ENCODE measurements at regions not wholly inside any gene's neighbourhood (a gene's known extent, or its start where the extent isn't known, plus 50 kb on each side); places are given as distances from the start of the nearest gene placed in this dataset.

DNA sequence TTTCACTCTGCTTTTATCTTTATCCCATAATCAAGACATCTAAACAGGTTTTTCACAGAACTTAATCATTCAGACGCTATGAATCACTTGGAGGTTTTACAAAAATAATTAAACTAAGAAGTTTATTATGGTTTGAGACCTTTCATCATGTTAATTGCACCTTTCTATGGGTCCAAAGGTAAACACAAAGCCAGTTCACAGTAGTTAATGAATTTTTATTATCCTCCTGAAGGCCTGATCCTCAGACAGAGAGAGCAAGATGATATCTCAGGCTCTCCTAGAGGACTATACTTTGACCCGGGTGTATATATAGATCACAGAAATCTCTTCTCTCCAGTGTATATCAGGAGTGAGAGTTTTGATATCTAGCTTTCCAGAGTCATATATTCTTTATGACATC, 1044.3 kb upstream of the RAG2 start:
- WGBS, 5 donors: 49 to 76% (median 61%) methylated on average over 2 of the region's 2 CpGs
- TF ChIP-seq POLR2A (IDR thresholded peaks at IDR 0.05): no peak
- TF ChIP-seq CTCF (IDR thresholded peaks at IDR 0.05 in 8 of 11, conservative IDR thresholded peaks at IDR 0.05 in 3 of 11): no peak
- no peak for TF ChIP-seq POLR2AphosphoS5 (IDR thresholded peaks at IDR 0.05)
- DNase-seq: no peak
- intact Hi-C loops (cut with DNase I; ENCODE audit: low total_unique reads): no loop called here
- no peaks in the 10 kb centered on the region for H3K27me3 ChIP-seq (replicated peaks in 1 of 7)
- no peak overlapping the region for H3K27ac ChIP-seq
- H3K4me1 ChIP-seq: no peaks in the 10 kb centered on the region
- no peaks in the 10 kb centered on the region for H3K36me3 ChIP-seq
- H3K4me3 ChIP-seq: no peak overlapping the region
- H3K9me3 ChIP-seq: peaks cover 0 to 12% (median 0%) of the 10 kb centered on the region in 8 donors

- Histone ChIP-seq H3K9me3 (peaks cover 0 to 13% (median 0%) of the 10 kb centered on the region in 8 donors), H3K27ac (no peak overlapping the region), H3K4me3 (no peak overlapping the region), H3K36me3 (no peaks in the 10 kb centered on the region), H3K4me1 (no peaks in the 10 kb centered on the region), H3K27me3 (replicated peaks in 1 of 7) (no peaks in the 10 kb centered on the region)
- DNase-seq: no peak
- no peak for TF ChIP-seq POLR2A (IDR thresholded peaks at IDR 0.05)
- no peak for TF ChIP-seq CTCF (IDR thresholded peaks at IDR 0.05 in 8 of 11, conservative IDR thresholded peaks at IDR 0.05 in 3 of 11)
- TF ChIP-seq POLR2AphosphoS5 (IDR thresholded peaks at IDR 0.05): no peak
- intact Hi-C loops (cut with DNase I; ENCODE audit: low total_unique reads): no loop called here
These were observed 1034.7 kb upstream of the RAG2 start for GRCh38 chr11:37632748-37633147.

DNA sequence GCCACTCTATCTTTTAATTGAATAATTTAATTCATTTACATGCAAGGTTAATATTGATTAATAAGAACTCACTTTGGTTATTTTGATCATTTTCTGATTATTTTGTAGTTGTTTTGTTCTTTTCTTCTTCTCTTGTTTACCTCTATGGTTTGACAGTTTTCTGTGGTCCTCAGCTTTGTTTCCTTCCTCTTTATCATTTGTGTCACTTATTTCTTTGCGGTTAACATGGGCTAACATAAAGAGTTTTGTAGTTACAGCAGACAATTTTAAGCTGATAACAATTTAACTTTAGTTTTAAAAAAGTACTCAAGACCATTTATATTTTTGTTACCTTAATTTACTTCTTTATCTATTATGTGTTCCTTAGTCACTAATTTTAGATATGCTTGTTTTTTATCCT, 1032.8 kb upstream of the RAG2 start:
- Histone ChIP-seq H3K4me1 (no peaks in the 10 kb centered on the region), H3K36me3 (no peaks in the 10 kb centered on the region), H3K4me3 (no peak overlapping the region), H3K27me3 (replicated peaks in 1 of 7) (no peaks in the 10 kb centered on the region), H3K9me3 (peaks cover 0 to 14% (median 0%) of the 10 kb centered on the region in 8 donors), H3K27ac (no peak overlapping the region)
- 28 to 50% (median 43%) methylated on average over 1 of the region's 1 CpG for WGBS, 5 donors
- no peak for DNase-seq
- intact Hi-C loops (cut with DNase I; ENCODE audit: low total_unique reads): no loop called here
- TF ChIP-seq CTCF (IDR thresholded peaks at IDR 0.05 in 8 of 11, conservative IDR thresholded peaks at IDR 0.05 in 3 of 11): no peak
- no peak for TF ChIP-seq POLR2A (IDR thresholded peaks at IDR 0.05)
- no peak for TF ChIP-seq POLR2AphosphoS5 (IDR thresholded peaks at IDR 0.05)

DNA sequence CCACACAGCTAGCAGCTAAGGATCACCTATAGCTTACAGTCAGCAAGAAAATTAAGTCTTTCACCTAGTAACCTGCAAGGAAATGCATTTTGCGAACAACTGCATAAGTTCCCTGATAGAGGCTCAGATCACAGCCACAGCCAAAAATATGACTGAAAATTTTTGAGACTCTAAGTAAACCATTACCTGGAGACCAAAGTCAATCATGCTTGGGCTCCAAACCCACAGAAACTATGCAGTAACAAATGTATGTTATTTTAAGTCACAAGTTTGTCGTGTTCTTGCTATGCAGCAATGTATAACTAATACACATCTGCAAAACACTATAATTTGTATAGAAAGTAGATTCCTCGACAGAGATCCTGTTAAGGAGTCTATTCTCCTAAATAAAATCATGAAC, 1025.7 kb upstream of the RAG2 start:
- H3K4me3 ChIP-seq: no peak overlapping the region
- DNase-seq: no peak
- H3K27ac ChIP-seq: no peak overlapping the region
- WGBS, 5 donors: 64 to 82% (median 77%) methylated on average over 3 of the region's 3 CpGs
- intact Hi-C loops (cut with DNase I; ENCODE audit: low total_unique reads): no loop called here
- no peaks in the 10 kb centered on the region for H3K4me1 ChIP-seq
- TF ChIP-seq POLR2AphosphoS5 (IDR thresholded peaks at IDR 0.05): no peak
- TF ChIP-seq CTCF (IDR thresholded peaks at IDR 0.05 in 8 of 11, conservative IDR thresholded peaks at IDR 0.05 in 3 of 11): no peak
- no peak for TF ChIP-seq POLR2A (IDR thresholded peaks at IDR 0.05)
- no peaks in the 10 kb centered on the region for H3K36me3 ChIP-seq
- H3K27me3 ChIP-seq (replicated peaks in 1 of 7): no peaks in the 10 kb centered on the region
- H3K9me3 ChIP-seq: peaks cover 0 to 20% (median 7%) of the 10 kb centered on the region in 8 donors

All from spleen (tissue), 11 donors.